Ishikawa (cell line): ENCODE measurements at regions not wholly inside any gene's neighbourhood (a gene's known extent, or its start where the extent isn't known, plus 50 kb on each side); places are given as distances from the start of the nearest gene placed in this dataset.

Experiments
- CEBPB ChIP-seq: IDR thresholded peaks from 2 replicates; pipeline ENCODE4 v1.6.1; 2012
- CREB1 ChIP-seq: IDR thresholded peaks from 2 replicates; pipeline ENCODE4 v1.6.1; 2012; ENCODE audit warnings: low read depth
- EGR1 ChIP-seq: IDR thresholded peaks from 2 replicates; pipeline ENCODE4 v1.6.1; 2012
- EP300 ChIP-seq: IDR thresholded peaks from 2 replicates; pipeline ENCODE4 v1.6.1; 2012; ENCODE audit warnings: borderline replicate concordance
- FOXM1 ChIP-seq: IDR thresholded peaks from 2 replicates; pipeline ENCODE4 v1.6.1; 2012; ENCODE audit warnings: low read depth, borderline replicate concordance
- MAX ChIP-seq: IDR thresholded peaks from 2 replicates; pipeline ENCODE4 v1.6.1; 2012
- NFIC ChIP-seq: IDR thresholded peaks from 2 replicates; pipeline ENCODE4 v1.6.1; 2012
- RAD21 ChIP-seq: IDR thresholded peaks from 2 replicates; pipeline ENCODE4 v1.6.1; 2012; ENCODE audit warnings: low read depth
- REST ChIP-seq: IDR thresholded peaks from 2 replicates; pipeline ENCODE4 v1.6.1; 2012; ENCODE audit warnings: low read depth, mild to moderate bottlenecking
- TAF1 ChIP-seq: IDR thresholded peaks from 2 replicates; pipeline ENCODE4 v1.6.1; 2012; ENCODE audit warnings: low read depth, mild to moderate bottlenecking
- TCF12 ChIP-seq: IDR thresholded peaks from 2 replicates; pipeline ENCODE4 v1.6.1; 2012; ENCODE audit warnings: low read depth
- TEAD4 ChIP-seq: IDR thresholded peaks from 2 replicates; pipeline ENCODE4 v1.6.1; 2012
- USF1 ChIP-seq: IDR thresholded peaks from 2 replicates; pipeline ENCODE4 v1.6.1; 2012
- YY1 ChIP-seq: IDR thresholded peaks from 2 replicates; pipeline ENCODE4 v1.6.1; 2012; ENCODE audit warnings: low read depth
- ZBTB7A ChIP-seq: IDR thresholded peaks from 2 replicates; pipeline ENCODE4 v1.6.1; 2012; ENCODE audit warnings: low read depth

GRCh38 chr6:132888701-132889100 lies 74.3 kb downstream of the RPS12 start:
- no peak for TF ChIP-seq YY1
- no peak for TF ChIP-seq USF1
- TF ChIP-seq MAX = no peak
- TF ChIP-seq NFIC = no peak
- TF ChIP-seq TAF1 = no peak
- no peak for TF ChIP-seq FOXM1
- no peak for TF ChIP-seq EP300
- TF ChIP-seq ZBTB7A = no peak
- no peak for TF ChIP-seq EGR1
- TF ChIP-seq TEAD4 = no peak
- TF ChIP-seq TCF12 = no peak
- no peak for TF ChIP-seq CEBPB
- no peak for TF ChIP-seq RAD21
- no peak for TF ChIP-seq REST
- no peak for TF ChIP-seq CREB1

- no peak for TF ChIP-seq ZBTB7A
- no peak for TF ChIP-seq EP300
- TF ChIP-seq YY1 = no peak
- TF ChIP-seq RAD21 = no peak
- no peak for TF ChIP-seq TCF12
- TF ChIP-seq EGR1 = no peak
- TF ChIP-seq TEAD4 = no peak
- TF ChIP-seq MAX = no peak
- no peak for TF ChIP-seq NFIC
- no peak for TF ChIP-seq CEBPB
- no peak for TF ChIP-seq USF1
- TF ChIP-seq TAF1 = no peak
- no peak for TF ChIP-seq CREB1
- no peak for TF ChIP-seq REST
- no peak for TF ChIP-seq FOXM1
Observed at GRCh38 chr6:132892929-132893771, 78.8 kb downstream of the RPS12 start.

- TF ChIP-seq NFIC (no peak), USF1 (no peak), TCF12 (no peak), CREB1 (no peak), EP300 (no peak), MAX (no peak), TAF1 (no peak), EGR1 (no peak), YY1 (no peak), FOXM1 (no peak), REST (no peak), TEAD4 (no peak), CEBPB (no peak), ZBTB7A (no peak), RAD21 (no peak)
Observed at GRCh38 chr6:132893772-132894490, 79.6 kb downstream of the RPS12 start.
